H1 (cell line): ENCODE measurements at regions not wholly inside any gene's neighbourhood (a gene's known extent, or its start where the extent isn't known, plus 50 kb on each side); places are given as distances from the start of the nearest gene placed in this dataset.

Source experiments
- RNF2 ChIP-seq: fragments of 200-900, 300-1000 bp; sonication (generic); IDR thresholded peaks from 2 replicates; pipeline ENCODE4 v1.7.1; 2016; ENCODE audit warnings: borderline replicate concordance, low read depth, mild to moderate bottlenecking, antibody characterized with exemption, low read length; ENCODE audit not compliant: poor library complexity, severe bottlenecking; ENCODE audit errors: missing control alignments
- SP4 ChIP-seq: IDR thresholded peaks from 2 replicates; pipeline ENCODE4 v1.6.1; 2012; ENCODE audit warnings: low read length, inconsistent platforms

DNA sequence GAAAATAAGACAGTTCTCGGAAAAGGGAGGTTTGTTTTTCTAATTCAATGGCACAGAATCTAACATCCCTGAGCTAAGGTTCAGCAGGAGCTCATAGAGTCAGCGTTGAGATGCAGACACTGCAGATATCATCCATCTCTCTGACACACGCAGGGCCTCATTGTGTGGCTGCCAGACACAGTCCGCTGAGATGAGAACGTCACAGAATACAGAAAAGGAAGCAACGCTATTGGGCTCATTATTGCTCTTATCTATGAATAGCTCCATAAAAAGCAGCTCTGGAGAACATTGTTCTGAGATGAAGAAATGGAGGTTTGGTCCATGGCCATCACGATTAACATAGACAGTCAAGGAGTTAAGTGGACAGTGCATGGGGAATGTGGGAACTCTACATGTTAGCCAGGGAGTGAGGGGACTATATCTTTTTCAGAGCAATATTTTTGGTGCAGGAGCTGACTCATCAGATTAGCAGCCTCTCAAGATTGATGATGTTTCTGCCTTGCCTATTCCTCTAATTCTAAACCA is 771.6 kb upstream of the CXADR start (continued):
- TF ChIP-seq SP4 (no peak), RNF2 (no peak)
- TF ChIP-seq, all 59 proteins: peak for 0
